Mesothelial cell of epicardium (in vitro differentiated cells): ENCODE measurements at regions not wholly inside any gene's neighbourhood (a gene's known extent, or its start where the extent isn't known, plus 50 kb on each side); places are given as distances from the start of the nearest gene placed in this dataset.

Experiments used
- DNase-seq, 2 experiments: peaks; one replicate each; pipeline ENCODE4 v3.0.0; 2021; ENCODE audit warnings: low spot score in 2 of 2; ENCODE audit not compliant: unreplicated experiment in 2 of 2
- H3K27ac Mint-ChIP-seq: 2 replicates; pipeline ENCODE4 v1.8.0; 2021; ENCODE audit warnings: mixed read lengths
- H3K27me3 Mint-ChIP-seq: 2 replicates; pipeline ENCODE4 v1.8.0; 2021; ENCODE audit warnings: low read depth, mixed read lengths
- H3K36me3 Mint-ChIP-seq: 2 replicates; pipeline ENCODE4 v1.8.0; 2021; ENCODE audit warnings: mixed read lengths
- H3K4me1 Mint-ChIP-seq: 2 replicates; pipeline ENCODE4 v1.8.0; 2021; ENCODE audit warnings: mixed read lengths
- H3K4me3 Mint-ChIP-seq: 2 replicates; pipeline ENCODE4 v1.8.0; 2021; ENCODE audit warnings: mild to moderate bottlenecking, moderate library complexity, mixed read lengths
- H3K9me3 Mint-ChIP-seq: 2 replicates; pipeline ENCODE4 v1.8.0; 2021; ENCODE audit warnings: mixed read lengths
- TF ChIP-seq, protein P1 (sequence below): fragments of 200-600 bp; sonication (generic); IDR thresholded peaks from one replicate; pipeline ENCODE4 v1.5.0; 2021; ENCODE audit warnings: antibody characterized with exemption; ENCODE audit not compliant: unreplicated experiment

DNA sequence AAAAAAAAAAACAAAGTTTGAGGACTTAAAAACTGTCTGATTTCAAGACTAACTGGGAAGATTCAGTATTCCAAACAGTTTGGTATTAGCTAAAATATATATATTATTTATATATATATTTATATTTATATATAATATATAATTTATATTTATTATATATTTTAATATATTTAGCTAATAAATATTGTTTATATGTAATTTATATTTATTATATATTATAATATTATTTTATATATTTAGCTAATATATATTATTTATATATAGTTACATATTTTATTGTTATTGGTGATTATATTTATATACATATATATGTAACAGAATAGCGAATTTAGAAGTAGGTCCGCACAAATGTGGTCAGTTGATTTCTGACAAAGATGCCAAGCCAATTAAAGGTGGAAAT lies 480.2 kb upstream of the C1orf87 start:
- Mint-ChIP-seq H3K4me3 (no peak overlapping the region), H3K9me3 (no peaks in the 10 kb centered on the region), H3K4me1 (no peaks in the 10 kb centered on the region), H3K27me3 (peaks cover 10% of the 10 kb centered on the region), H3K36me3 (no peaks in the 10 kb centered on the region), H3K27ac (no peak overlapping the region)
- DNase-seq, result no peak
- TF ChIP-seq, protein P1, sequence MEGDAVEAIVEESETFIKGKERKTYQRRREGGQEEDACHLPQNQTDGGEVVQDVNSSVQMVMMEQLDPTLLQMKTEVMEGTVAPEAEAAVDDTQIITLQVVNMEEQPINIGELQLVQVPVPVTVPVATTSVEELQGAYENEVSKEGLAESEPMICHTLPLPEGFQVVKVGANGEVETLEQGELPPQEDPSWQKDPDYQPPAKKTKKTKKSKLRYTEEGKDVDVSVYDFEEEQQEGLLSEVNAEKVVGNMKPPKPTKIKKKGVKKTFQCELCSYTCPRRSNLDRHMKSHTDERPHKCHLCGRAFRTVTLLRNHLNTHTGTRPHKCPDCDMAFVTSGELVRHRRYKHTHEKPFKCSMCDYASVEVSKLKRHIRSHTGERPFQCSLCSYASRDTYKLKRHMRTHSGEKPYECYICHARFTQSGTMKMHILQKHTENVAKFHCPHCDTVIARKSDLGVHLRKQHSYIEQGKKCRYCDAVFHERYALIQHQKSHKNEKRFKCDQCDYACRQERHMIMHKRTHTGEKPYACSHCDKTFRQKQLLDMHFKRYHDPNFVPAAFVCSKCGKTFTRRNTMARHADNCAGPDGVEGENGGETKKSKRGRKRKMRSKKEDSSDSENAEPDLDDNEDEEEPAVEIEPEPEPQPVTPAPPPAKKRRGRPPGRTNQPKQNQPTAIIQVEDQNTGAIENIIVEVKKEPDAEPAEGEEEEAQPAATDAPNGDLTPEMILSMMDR, result no peak

DNA sequence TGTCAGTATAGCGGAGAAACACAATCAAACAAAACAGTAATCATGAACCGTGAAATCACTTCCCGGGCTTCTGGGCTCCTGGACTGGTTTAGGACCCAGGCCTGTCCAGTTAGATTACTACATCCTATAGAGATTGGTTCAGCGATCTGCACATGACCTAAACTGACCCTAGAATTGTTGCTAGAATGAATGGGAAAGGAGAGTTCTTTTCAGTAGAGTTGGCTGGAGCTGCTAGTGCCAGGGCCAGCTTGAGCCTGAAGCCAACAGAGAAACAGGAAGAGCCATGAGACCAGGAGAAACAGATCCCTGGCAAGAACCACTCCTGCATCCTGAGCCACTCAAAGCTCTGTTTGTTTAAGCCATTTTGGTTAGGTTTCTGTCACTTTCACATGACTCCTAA lies 474.3 kb upstream of the C1orf87 start:
- no peak overlapping the region for H3K4me3 Mint-ChIP-seq
- no peak overlapping the region for H3K27ac Mint-ChIP-seq
- no peaks in the 10 kb centered on the region for H3K9me3 Mint-ChIP-seq
- no peaks in the 10 kb centered on the region for H3K36me3 Mint-ChIP-seq
- DNase-seq, result no peak
- TF ChIP-seq, protein P1, result no peak
- H3K27me3 Mint-ChIP-seq, result no peaks in the 10 kb centered on the region
- H3K4me1 Mint-ChIP-seq, result no peaks in the 10 kb centered on the region

- Mint-ChIP-seq H3K36me3 (no peaks in the 10 kb centered on the region), H3K9me3 (peaks cover 16% of the 10 kb centered on the region), H3K4me3 (no peak overlapping the region), H3K4me1 (peaks cover 16% of the 10 kb centered on the region), H3K27me3 (no peaks in the 10 kb centered on the region), H3K27ac (no peak overlapping the region)
- no peak for DNase-seq
- TF ChIP-seq, protein P1, result no peak
Measured at GRCh38 chr1:60541831-60542532, 468.4 kb upstream of the C1orf87 start.

DNA sequence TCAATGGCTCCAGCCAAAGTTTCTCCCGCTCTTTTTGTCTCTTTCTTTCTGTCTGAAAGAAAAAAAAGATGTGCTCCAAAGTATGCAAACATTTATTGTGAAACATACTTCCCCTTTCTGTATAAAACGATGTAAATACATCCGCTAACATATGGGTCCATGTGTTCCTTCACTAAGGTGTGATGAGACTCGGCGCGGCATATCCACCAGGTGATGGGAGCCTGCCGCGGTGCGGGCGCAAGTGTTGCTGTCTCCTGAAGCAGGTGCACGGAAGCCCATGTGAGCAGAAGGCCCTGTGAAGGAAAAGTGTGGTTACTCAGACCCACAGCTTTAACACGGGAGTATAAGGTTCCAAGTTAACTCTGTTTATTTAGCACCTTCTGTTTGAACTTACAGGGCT lies 466.6 kb upstream of the C1orf87 start:
- Mint-ChIP-seq H3K9me3 (peaks cover 25% of the 10 kb centered on the region), H3K27me3 (no peaks in the 10 kb centered on the region), H3K27ac (no peak overlapping the region), H3K4me1 (peaks cover 16% of the 10 kb centered on the region), H3K36me3 (no peaks in the 10 kb centered on the region), H3K4me3 (no peak overlapping the region)
- no peak for DNase-seq
- TF ChIP-seq, protein P1, result no peak

DNA sequence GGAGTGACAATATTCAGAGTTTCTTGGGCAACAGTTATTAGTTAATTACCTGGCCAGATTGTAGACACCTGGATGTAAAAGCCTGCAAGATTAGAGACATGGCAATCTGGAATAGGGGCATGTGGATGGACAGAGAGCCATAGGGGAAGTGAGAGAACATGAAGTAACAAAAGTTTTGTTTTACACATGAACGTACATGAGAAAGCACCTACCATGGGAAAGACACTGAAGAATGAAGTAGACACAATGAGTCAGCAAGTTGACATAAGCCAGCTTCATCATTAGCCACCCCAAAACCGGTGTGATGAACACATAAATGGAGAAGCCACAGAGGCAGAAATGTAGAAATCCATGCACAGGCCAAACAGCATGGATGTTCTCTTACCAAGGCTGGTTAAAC lies 462.1 kb upstream of the C1orf87 start:
- no peaks in the 10 kb centered on the region for H3K4me1 Mint-ChIP-seq
- H3K9me3 Mint-ChIP-seq, result peaks cover 31% of the 10 kb centered on the region

More for the DNA sequence above, 462.1 kb upstream of the C1orf87 start:
- Mint-ChIP-seq H3K36me3 (no peaks in the 10 kb centered on the region), H3K27me3 (peaks cover 17% of the 10 kb centered on the region), H3K27ac (no peak overlapping the region), H3K4me3 (no peak overlapping the region)
- DNase-seq, result no peak
- TF ChIP-seq, protein P1, result no peak
